Thymus (tissue), 11 donors: ENCODE measurements at regions not wholly inside any gene's neighbourhood (a gene's known extent, or its start where the extent isn't known, plus 50 kb on each side); places are given as distances from the start of the nearest gene placed in this dataset.

Experiments used
- DNase-seq, 9 donors: peaks; one replicate each; pipeline ENCODE4 v3.0.0-alpha.2; 2013; ENCODE audit warnings: low spot score in 9 of 9, low read depth in 6 of 9, missing footprints in 1 of 9
- H3K27ac ChIP-seq, 2 donors: one replicate each; pipeline ENCODE4 v1.5.1; 2013; ENCODE audit warnings: control low read depth in 1 of 2, low read depth in 1 of 2, low read length in 1 of 2, mild to moderate bottlenecking in 1 of 2, moderate library complexity in 1 of 2
- H3K27me3 ChIP-seq, 2 donors: one replicate each; pipeline ENCODE4 v1.5.1; 2013; ENCODE audit warnings: low read length in 1 of 2; ENCODE audit not compliant: control insufficient read depth in 2 of 2, insufficient read depth in 1 of 2
- H3K36me3 ChIP-seq, 2 donors: one replicate each; pipeline ENCODE4 v1.5.1; 2013; ENCODE audit warnings: low read length in 1 of 2, mild to moderate bottlenecking in 1 of 2, moderate library complexity in 1 of 2; ENCODE audit not compliant: control insufficient read depth in 2 of 2, insufficient read depth in 2 of 2
- H3K4me1 ChIP-seq, 2 donors: one replicate each; pipeline ENCODE4 v1.5.1; 2013; ENCODE audit warnings: low read length in 2 of 2; ENCODE audit not compliant: control insufficient read depth in 2 of 2, insufficient read depth in 2 of 2
- H3K4me3 ChIP-seq, 2 donors: one replicate each; pipeline ENCODE4 v1.5.1; 2013; ENCODE audit warnings: low read length in 2 of 2, control low read depth in 1 of 2, mild to moderate bottlenecking in 1 of 2
- H3K9me3 ChIP-seq, 2 donors: one replicate each; pipeline ENCODE4 v1.5.1; 2013; ENCODE audit warnings: low read length in 1 of 2, mild to moderate bottlenecking in 1 of 2; ENCODE audit not compliant: control insufficient read depth in 2 of 2, insufficient read depth in 1 of 2
- WGBS: extraction: QIAGEN DNeasy Blood & Tissue Kit; methylation state at CpG from one replicate; pipeline ENCODE4 v1.1.7; 2013; 5-methylcytosine and 5-hydroxymethylcytosine counted together
- donor health status: healthy.

GRCh38 chr17:77730376-77730775 is 228.1 kb upstream of the TNRC6C start:
- DNase-seq, result no peak
- Histone ChIP-seq H3K27ac (no peak overlapping the region), H3K27me3 (peaks cover 0 to 24% of the 10 kb centered on the region in 2 donors), H3K36me3 (no peaks in the 10 kb centered on the region), H3K4me1 (peaks cover 0 to 15% of the 10 kb centered on the region in 2 donors), H3K4me3 (no peak overlapping the region), H3K9me3 (peaks cover 0 to 17% of the 10 kb centered on the region in 2 donors)

- Histone ChIP-seq H3K4me3 (no peak overlapping the region), H3K27me3 (peaks cover 0 to 39% of the 10 kb centered on the region in 2 donors), H3K9me3 (peaks cover 0 to 17% of the 10 kb centered on the region in 2 donors), H3K4me1 (peaks cover 0 to 10% of the 10 kb centered on the region in 2 donors), H3K36me3 (no peaks in the 10 kb centered on the region), H3K27ac (no peak overlapping the region)
- no peak for DNase-seq
- 92% methylated on average over 8 of the region's 8 CpGs for WGBS
Observed at GRCh38 chr17:77733576-77734296, 224.8 kb upstream of the TNRC6C start.

- Histone ChIP-seq H3K27ac (no peak overlapping the region), H3K36me3 (no peaks in the 10 kb centered on the region), H3K9me3 (peaks cover 0 to 17% of the 10 kb centered on the region in 2 donors), H3K27me3 (peaks cover 0 to 43% of the 10 kb centered on the region in 2 donors), H3K4me1 (peaks cover 0 to 15% of the 10 kb centered on the region in 2 donors), H3K4me3 (no peak overlapping the region)
- 63% methylated on average over 19 of the region's 19 CpGs for WGBS
- DNase-seq, result peak in 1 of 9 donors; percentile 5
Observed at GRCh38 chr17:77734371-77735080, 224.0 kb upstream of the TNRC6C start.

- Histone ChIP-seq H3K36me3 (no peaks in the 10 kb centered on the region), H3K4me1 (peaks cover 0 to 15% of the 10 kb centered on the region in 2 donors), H3K27ac (no peak overlapping the region), H3K27me3 (peaks cover 0 to 43% of the 10 kb centered on the region in 2 donors), H3K9me3 (peaks cover 0 to 17% of the 10 kb centered on the region in 2 donors), H3K4me3 (no peak overlapping the region)
- WGBS, result 78% methylated on average over 10 of the region's 10 CpGs
- DNase-seq, result peak in 1 of 9 donors; percentile 7
Observed at GRCh38 chr17:77735081-77735565, 223.4 kb upstream of the TNRC6C start.

- no peak overlapping the region for H3K4me3 ChIP-seq
- H3K4me1 ChIP-seq, result peaks cover 0 to 15% of the 10 kb centered on the region in 2 donors
- H3K27ac ChIP-seq, result no peak overlapping the region
- WGBS, result 80% methylated on average over 7 of the region's 7 CpGs
- DNase-seq, result no peak
- H3K27me3 ChIP-seq, result peaks cover 0 to 43% of the 10 kb centered on the region in 2 donors
- peaks cover 0 to 17% of the 10 kb centered on the region in 2 donors for H3K9me3 ChIP-seq
- no peaks in the 10 kb centered on the region for H3K36me3 ChIP-seq
Observed at GRCh38 chr17:77735566-77736198, 222.8 kb upstream of the TNRC6C start.

- H3K4me3 ChIP-seq, result no peak overlapping the region
- no peak for DNase-seq
- peaks cover 0 to 15% of the 10 kb centered on the region in 2 donors for H3K4me1 ChIP-seq
- 95% methylated on average over 17 of the region's 17 CpGs for WGBS
- H3K27ac ChIP-seq, result no peak overlapping the region
- H3K9me3 ChIP-seq, result peaks cover 0 to 19% of the 10 kb centered on the region in 2 donors
- H3K27me3 ChIP-seq, result peaks cover 0 to 43% of the 10 kb centered on the region in 2 donors
- H3K36me3 ChIP-seq, result no peaks in the 10 kb centered on the region
Observed at GRCh38 chr17:77736199-77736585, 222.3 kb upstream of the TNRC6C start.

GRCh38 chr17:77736721-77737120 is 221.8 kb upstream of the TNRC6C start:
- Histone ChIP-seq H3K4me1 (peaks cover 0 to 15% of the 10 kb centered on the region in 2 donors), H3K27me3 (peaks cover 0 to 45% of the 10 kb centered on the region in 2 donors), H3K27ac (no peak overlapping the region), H3K4me3 (no peak overlapping the region), H3K36me3 (no peaks in the 10 kb centered on the region), H3K9me3 (peaks cover 0 to 21% of the 10 kb centered on the region in 2 donors)
- DNase-seq, result no peak
- WGBS, result 95% methylated on average over 6 of the region's 6 CpGs

GRCh38 chr17:77737442-77738265 is 220.8 kb upstream of the TNRC6C start:
- peaks cover 0 to 45% of the 10 kb centered on the region in 2 donors for H3K27me3 ChIP-seq
- peaks cover 0 to 15% of the 10 kb centered on the region in 2 donors for H3K4me1 ChIP-seq
- H3K9me3 ChIP-seq, result peaks cover 0 to 20% of the 10 kb centered on the region in 2 donors
- no peaks in the 10 kb centered on the region for H3K36me3 ChIP-seq
- 91% methylated on average over 21 of the region's 21 CpGs for WGBS
- no peak for DNase-seq
- no peak overlapping the region for H3K27ac ChIP-seq
- H3K4me3 ChIP-seq, result no peak overlapping the region
